Activated CD4-positive, alpha-beta T cell treated with anti-CD3 and anti-CD28 coated beads, Interleukin-2, Interleukin-4, amounts not matched to agents 100 ng/mL and 50 ng/mL, durations not matched to agents 16 hours and 8 hours (primary cell): ENCODE measurements at regions not wholly inside any gene's neighbourhood (a gene's known extent, or its start where the extent isn't known, plus 50 kb on each side); places are given as distances from the start of the nearest gene placed in this dataset.
"Not testable (repeated sequence)": the region's sequence is repeated elsewhere in the genome, so short reads cannot be mapped to it uniquely, and the experiment has no call there.

Experiments
- DNase-seq: peaks from one replicate; pipeline ENCODE4 v3.0.0-alpha.2; 2020; ENCODE audit warnings: low spot score

GRCh38 chr14:48568688-48569087 is 893.3 kb upstream of the MDGA2 start:
- no peak for DNase-seq

- DNase-seq: no peak
Observed at GRCh38 chr14:48568252-48568651, 892.8 kb upstream of the MDGA2 start.

DNA sequence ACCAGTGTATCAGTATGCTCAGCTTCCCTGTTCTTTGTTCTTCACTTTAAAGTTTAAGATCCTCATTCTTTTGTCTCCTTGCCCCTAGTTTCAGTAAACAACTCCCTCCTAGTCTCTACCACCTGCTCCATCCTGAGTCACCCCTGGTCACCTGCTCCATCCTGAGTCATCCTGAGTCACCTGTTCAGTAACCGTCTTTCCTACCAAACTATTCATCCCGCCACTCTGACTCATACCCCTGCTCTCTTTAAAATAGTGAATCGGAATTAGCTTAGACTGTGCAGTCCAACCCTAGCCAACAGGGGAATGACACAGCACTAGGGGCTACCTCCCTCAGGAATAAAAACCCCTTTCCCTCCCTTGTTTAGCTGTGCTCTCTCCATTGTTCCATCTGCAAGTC is 888.1 kb upstream of the MDGA2 start:
- no peak for DNase-seq

DNA sequence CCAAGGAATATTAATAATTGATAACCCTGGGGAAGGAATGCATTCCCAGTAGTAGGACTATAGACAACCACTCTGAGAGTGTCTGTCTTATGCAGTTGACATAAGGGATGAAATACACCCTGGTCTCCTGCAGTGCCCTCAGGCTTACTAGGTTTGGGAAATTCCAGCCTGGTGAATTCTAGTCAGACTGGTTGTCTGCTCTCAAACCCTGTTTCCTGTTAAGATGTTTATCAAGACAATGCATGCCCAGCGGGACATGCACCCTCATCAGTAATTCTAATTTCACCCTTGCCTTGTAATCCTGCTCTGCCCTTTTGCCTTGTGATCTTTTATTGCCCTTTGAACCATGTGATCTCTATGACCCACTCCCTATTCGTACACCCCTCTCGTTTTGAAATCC is 886.0 kb upstream of the MDGA2 start:
- not testable (repeated sequence) for DNase-seq

DNA sequence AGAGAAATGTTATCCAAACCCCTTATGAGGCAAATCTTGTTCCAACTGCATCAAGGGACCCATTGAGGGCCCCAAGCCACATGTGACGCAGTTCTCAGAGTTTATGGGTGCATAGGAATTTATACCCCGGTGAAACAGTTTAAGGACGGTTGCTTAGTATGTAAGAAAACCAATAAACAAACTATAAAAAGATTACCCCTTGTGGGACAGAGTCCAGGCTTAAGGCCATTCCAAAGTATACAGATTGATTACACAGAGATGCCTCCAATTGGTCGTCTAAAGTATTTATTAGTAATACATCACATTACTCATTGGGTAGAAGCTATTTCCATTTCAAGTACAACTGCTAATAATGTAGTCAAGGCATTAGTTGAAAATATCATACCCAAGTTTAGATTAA is 885.0 kb upstream of the MDGA2 start:
- DNase-seq: no peak

DNA sequence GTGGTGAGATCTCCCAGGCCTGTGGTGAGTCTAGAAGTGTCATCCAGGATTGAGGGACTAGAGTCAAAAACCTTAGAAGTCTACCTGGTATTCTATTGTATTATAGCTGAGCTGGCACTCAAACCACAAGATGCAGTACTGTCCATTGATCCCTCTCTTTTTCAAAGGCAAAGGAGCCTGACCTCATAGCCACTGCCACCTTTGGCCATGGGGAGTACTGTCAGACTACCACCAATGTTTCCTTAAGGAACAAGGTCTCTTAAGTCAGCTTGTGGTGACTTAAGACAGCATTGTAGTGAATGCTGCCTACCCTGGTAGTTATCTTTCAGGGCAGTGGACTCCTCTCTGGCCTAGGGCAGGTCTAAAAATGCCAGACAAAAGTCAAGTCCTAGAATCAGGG is 878.0 kb upstream of the MDGA2 start:
- DNase-seq: no peak

GRCh38 chr14:48546996-48547395 is 871.6 kb upstream of the MDGA2 start:
- DNase-seq: no peak

GRCh38 chr14:48537600-48537999 is 862.2 kb upstream of the MDGA2 start:
- DNase-seq: no peak

GRCh38 chr14:48536318-48536717 is 860.9 kb upstream of the MDGA2 start:
- no peak for DNase-seq

DNA sequence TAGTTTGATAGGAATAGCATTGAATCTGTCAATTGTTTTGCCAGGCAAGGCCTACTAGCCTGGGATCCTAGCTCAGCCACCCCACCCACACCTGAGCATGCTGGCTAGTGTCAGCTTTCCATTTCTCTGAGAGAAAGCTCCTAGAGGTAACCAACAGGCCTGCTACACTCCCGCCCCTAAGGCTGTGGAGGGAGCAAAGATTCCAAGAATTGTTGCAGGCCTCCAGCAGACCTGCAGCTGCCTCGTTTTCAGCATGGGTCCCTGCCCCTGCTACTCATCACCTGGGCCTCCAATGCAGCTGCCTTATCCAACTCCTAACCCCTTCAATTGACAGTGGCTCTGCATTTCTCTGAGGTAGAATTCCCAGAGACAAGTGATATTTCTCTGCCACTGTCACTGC is 852.4 kb upstream of the MDGA2 start:
- no peak for DNase-seq

GRCh38 chr14:48526307-48526706 is 850.9 kb upstream of the MDGA2 start:
- DNase-seq: no peak

DNA sequence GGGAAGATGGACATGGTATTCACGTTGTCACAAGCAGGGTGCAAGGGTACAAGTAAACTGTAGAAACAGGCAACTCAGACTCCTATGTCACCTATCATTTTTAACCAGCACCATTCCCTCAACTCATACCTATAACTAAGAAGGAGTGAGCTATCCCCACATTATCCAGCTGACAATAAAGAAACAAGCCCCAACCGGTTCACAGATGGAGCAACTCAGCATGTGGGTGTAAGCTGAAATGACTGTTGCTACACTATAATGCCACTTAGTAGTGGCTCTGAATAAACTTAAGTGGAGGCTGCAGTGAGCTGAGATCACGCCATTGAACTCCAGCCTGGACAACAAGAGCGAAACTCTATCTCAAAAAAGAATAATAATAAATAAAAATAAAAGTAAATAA is 829.5 kb upstream of the MDGA2 start:
- no peak for DNase-seq

GRCh38 chr14:48490756-48491155 is 815.4 kb upstream of the MDGA2 start:
- no peak for DNase-seq

GRCh38 chr14:48473944-48474343 is 798.5 kb upstream of the MDGA2 start:
- DNase-seq: no peak

- no peak for DNase-seq
Observed at GRCh38 chr14:48456051-48456450, 780.6 kb upstream of the MDGA2 start.

- DNase-seq: no peak
Observed at GRCh38 chr14:48454887-48455286, 779.5 kb upstream of the MDGA2 start.

DNA sequence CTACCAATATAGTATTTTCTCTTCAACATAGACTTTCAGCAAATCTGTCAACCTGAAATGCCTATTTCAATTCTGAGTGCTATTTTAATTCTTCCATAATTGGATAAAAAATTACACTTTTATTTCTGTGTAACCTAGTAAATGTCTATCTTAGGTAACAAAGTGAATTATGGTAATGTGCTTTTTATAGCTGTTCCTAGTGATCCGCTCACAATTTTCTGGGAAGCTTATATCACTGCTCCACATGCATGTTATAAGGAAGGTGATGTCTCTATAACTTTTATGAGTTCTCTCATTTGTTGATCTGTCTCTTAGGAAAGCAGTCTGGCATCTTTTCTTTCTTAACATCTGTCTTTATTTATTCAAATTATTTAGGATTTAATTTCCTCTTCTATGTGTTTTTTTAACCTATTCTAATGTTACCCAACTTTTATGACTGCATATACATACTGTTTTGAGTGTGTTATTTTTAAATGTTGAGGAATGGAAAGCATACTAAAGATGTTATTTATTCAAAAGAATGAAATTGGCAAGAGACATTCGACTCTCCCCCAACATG is 777.1 kb upstream of the MDGA2 start:
- DNase-seq: no peak

- DNase-seq: no peak
Observed at GRCh38 chr14:48435221-48435620, 759.8 kb upstream of the MDGA2 start.

DNA sequence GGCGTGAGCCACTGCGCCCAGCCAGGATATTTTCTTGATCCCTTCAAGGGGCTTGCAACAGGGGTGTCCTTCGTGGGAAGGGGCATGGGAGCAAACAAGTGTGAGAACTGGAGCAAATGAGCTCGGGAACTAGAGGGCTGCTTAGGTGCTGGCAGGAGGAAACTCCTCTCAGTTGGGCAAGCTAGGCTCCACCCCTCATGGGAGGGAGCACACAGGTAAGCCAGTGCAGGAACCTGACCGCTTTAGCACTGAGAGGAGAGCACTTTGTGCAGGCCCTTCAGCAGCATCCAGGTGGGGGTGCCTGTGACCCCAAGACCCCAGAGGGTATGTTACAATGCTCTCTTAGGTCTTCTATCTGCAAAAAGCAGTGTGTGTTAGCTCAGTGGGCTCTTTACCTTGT is 755.4 kb upstream of the MDGA2 start:
- no peak for DNase-seq

- no peak for DNase-seq
Observed at GRCh38 chr14:48429512-48429911, 754.1 kb upstream of the MDGA2 start.

DNA sequence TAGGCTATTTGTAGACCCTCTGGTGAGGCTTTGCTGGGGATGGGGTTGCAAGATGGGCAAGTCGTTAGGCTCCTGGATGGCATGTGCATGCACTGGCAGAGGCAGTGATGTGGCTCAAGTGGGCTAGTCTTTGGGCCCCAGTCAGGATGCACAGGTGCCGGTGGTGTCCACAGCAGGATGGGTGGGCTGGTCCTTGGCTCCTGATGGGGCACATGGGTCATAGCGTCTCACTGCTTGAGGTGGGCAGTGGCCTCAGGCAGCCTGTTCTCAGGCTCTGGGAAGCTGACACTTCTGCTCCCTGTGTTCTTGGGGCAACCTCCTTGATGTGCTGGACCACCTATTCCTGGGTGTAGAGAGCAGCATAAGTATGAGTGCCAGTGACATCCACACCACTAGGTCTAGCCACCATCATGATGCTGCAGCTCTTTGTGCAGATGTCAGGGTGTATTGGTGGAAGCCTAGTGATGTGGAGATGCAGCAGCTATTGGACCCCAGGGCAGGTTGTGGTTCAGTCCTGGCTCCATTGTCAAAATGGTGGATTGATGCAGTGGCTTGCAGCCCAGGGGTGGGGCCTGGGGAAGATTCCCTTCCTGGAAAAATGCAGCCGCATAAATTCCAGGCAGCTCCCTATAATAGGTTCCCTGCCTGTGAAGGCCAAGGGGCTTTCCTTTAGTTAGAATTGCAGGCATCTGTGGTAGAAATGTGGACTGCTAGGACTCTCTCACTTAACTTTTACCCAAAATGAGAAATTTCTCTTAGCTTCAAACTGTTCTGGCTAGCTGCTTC is 742.5 kb upstream of the MDGA2 start:
- no peak for DNase-seq

GRCh38 chr14:48401321-48401720 is 725.9 kb upstream of the MDGA2 start:
- DNase-seq: no peak

- DNase-seq: peak; percentile 22
Observed at GRCh38 chr14:48398675-48399282, 723.4 kb upstream of the MDGA2 start.

- no peak for DNase-seq
Observed at GRCh38 chr14:48391661-48392060, 716.3 kb upstream of the MDGA2 start.
